Neural progenitor cell (in vitro differentiated cells): ENCODE measurements at regions not wholly inside any gene's neighbourhood (a gene's known extent, or its start where the extent isn't known, plus 50 kb on each side); places are given as distances from the start of the nearest gene placed in this dataset.

ENCODE experiments used
- DNase-seq: peaks from one replicate; pipeline ENCODE4 v3.0.0-alpha.2; 2016; ENCODE audit warnings: low spot score
- H2AFZ ChIP-seq: fragments of 200-600 bp; sonication (generic); replicated peaks from 2 replicates; pipeline ENCODE4 v1.6.1; 2016; ENCODE audit warnings: antibody characterized with exemption
- H3F3A ChIP-seq: fragments of 200-600 bp; sonication (generic); 2 replicates; pipeline ENCODE4 v1.6.1; 2016; ENCODE audit warnings: antibody characterized with exemption, low read depth
- H3K27ac ChIP-seq: fragments of 200-600 bp; sonication (generic); 2 replicates; pipeline ENCODE4 v1.5.1; 2016; ENCODE audit warnings: mild to moderate bottlenecking
- H3K27me3 ChIP-seq: fragments of 200-600 bp; sonication (generic); 2 replicates; pipeline ENCODE4 v1.6.1; 2016; ENCODE audit warnings: mild to moderate bottlenecking, moderate library complexity
- H3K36me3 ChIP-seq: fragments of 200-600 bp; sonication (generic); 2 replicates; pipeline ENCODE4 v1.5.1; 2016
- H3K4me1 ChIP-seq: fragments of 200-600 bp; sonication (generic); 2 replicates; pipeline ENCODE4 v1.6.1; 2016; ENCODE audit warnings: mixed run types
- H3K4me2 ChIP-seq: fragments of 200-600 bp; sonication (generic); 2 replicates; pipeline ENCODE4 v1.6.1; 2016
- H3K4me3 ChIP-seq: fragments of 200-600 bp; sonication (generic); 2 replicates; pipeline ENCODE4 v1.5.1; 2016
- H3K79me2 ChIP-seq: fragments of 200-600 bp; sonication (generic); 2 replicates; pipeline ENCODE4 v1.6.1; 2016; ENCODE audit warnings: low read depth
- H3K9ac ChIP-seq: fragments of 200-600 bp; sonication (generic); 2 replicates; pipeline ENCODE4 v1.6.1; 2016
- H3K9me3 ChIP-seq: fragments of 200-600 bp; sonication (generic); 2 replicates; pipeline ENCODE4 v1.5.1; 2016; ENCODE audit warnings: low read depth
- H4K20me1 ChIP-seq: fragments of 200-600 bp; sonication (generic); 2 replicates; pipeline ENCODE4 v1.6.1; 2016; ENCODE audit warnings: low read depth
- H3K27ac Mint-ChIP-seq: 3 replicates; pipeline ENCODE4 v1.8.0; 2021; ENCODE audit warnings: mixed read lengths
- H3K27me3 Mint-ChIP-seq: 2 replicates; pipeline ENCODE4 v1.8.0; 2022; ENCODE audit warnings: low read depth, mild to moderate bottlenecking, inconsistent platforms, moderate library complexity, mixed read lengths; ENCODE audit not compliant: insufficient read depth
- H3K36me3 Mint-ChIP-seq: 3 replicates; pipeline ENCODE4 v1.8.0; 2021; ENCODE audit warnings: mixed read lengths
- H3K4me1 Mint-ChIP-seq: 3 replicates; pipeline ENCODE4 v1.8.0; 2021; ENCODE audit warnings: mixed read lengths
- H3K4me3 Mint-ChIP-seq: 3 replicates; pipeline ENCODE4 v1.8.0; 2021; ENCODE audit warnings: mild to moderate bottlenecking, moderate library complexity, mixed read lengths
- H3K9me3 Mint-ChIP-seq: 3 replicates; pipeline ENCODE4 v1.8.0; 2020; ENCODE audit warnings: mixed read lengths
- EZH2 ChIP-seq: fragments of 200-600 bp; sonication (generic); IDR thresholded peaks from 2 replicates; pipeline ENCODE4 v1.6.1; 2017; ENCODE audit warnings: antibody characterized with exemption, mild to moderate bottlenecking, moderate library complexity
- EZH2phosphoT487 ChIP-seq: fragments of 200-600 bp; sonication (generic); IDR thresholded peaks from 2 replicates; pipeline ENCODE4 v1.6.1; 2017; ENCODE audit warnings: antibody characterized with exemption
- TF ChIP-seq, protein P1 (sequence below): fragments of 200-600 bp; sonication (generic); IDR thresholded peaks from 2 replicates; pipeline ENCODE4 v1.5.1; 2017; ENCODE audit warnings: antibody characterized with exemption, mild to moderate bottlenecking

DNA sequence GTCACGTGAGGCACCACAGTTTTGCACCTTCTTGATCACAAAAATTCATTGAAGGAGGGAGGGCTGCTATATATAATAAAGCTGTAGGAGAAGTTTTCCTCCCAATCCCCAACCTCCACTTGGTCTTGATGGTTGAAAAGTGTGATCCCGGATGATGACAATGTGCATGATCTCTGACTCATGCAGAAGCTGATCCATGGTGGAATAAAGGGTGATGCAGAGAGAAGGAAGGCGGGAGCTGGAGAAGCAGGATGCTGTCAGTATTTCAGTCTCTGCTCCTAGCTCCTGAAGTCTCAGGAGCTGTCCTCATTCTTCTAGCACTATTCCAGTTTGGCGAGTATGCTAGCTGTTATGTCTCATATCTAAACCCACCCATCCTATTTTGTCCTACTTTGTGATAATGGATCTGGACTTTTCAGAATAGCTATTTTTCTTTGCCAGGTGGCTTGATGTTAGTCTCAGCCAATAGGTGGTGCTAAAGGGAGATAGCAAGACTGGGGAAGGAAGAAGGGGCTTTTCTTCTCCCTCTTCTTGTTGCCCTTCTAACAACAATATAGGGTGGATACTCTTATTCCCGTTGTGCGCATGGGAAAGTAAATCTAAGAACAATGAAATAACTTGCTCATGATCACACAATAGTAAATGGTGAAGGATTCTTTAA, 65.6 kb upstream of the HTR2A start:
- TF ChIP-seq, protein P1, sequence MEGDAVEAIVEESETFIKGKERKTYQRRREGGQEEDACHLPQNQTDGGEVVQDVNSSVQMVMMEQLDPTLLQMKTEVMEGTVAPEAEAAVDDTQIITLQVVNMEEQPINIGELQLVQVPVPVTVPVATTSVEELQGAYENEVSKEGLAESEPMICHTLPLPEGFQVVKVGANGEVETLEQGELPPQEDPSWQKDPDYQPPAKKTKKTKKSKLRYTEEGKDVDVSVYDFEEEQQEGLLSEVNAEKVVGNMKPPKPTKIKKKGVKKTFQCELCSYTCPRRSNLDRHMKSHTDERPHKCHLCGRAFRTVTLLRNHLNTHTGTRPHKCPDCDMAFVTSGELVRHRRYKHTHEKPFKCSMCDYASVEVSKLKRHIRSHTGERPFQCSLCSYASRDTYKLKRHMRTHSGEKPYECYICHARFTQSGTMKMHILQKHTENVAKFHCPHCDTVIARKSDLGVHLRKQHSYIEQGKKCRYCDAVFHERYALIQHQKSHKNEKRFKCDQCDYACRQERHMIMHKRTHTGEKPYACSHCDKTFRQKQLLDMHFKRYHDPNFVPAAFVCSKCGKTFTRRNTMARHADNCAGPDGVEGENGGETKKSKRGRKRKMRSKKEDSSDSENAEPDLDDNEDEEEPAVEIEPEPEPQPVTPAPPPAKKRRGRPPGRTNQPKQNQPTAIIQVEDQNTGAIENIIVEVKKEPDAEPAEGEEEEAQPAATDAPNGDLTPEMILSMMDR, result peak; percentile 66
- TF ChIP-seq EZH2 (no peak), EZH2phosphoT487 (no peak)
- no peaks in the 10 kb centered on the region for H3K36me3 Mint-ChIP-seq

DNA sequence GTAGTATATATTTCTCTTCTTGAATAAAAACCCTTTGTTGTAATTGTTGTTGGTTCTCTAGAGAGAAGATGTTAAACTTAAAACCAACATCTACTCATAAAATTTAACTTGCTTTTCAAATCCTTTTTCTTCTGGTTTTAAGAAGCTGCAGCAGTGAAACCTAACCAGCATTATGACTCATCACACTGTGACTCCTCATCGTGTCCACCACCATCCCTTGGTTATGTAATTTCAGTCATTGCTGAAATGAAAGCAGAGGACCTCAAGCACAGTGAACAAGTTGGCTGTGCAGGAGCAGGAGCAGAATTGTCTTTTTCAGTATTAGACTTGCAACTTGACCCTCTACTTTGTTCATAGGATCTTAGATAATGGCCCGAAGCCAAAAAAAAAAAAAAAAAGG, 64.9 kb upstream of the HTR2A start:
- no peak overlapping the region for H3K4me2 ChIP-seq
- Mint-ChIP-seq H3K27me3 (peaks cover 2% of the 10 kb centered on the region), H3K9me3 (no peaks in the 10 kb centered on the region), H3K27ac (no peak overlapping the region), H3K36me3 (no peaks in the 10 kb centered on the region), H3K4me1 (no peaks in the 10 kb centered on the region), H3K4me3 (no peak overlapping the region)
- no peaks in the 10 kb centered on the region for H4K20me1 ChIP-seq
- DNase-seq, result no peak
- H2AFZ ChIP-seq, result no peak overlapping the region
- H3K27me3 ChIP-seq, result no peaks in the 10 kb centered on the region
- H3F3A ChIP-seq, result no peaks in the 10 kb centered on the region
- no peaks in the 10 kb centered on the region for H3K36me3 ChIP-seq
- no peak overlapping the region for H3K9ac ChIP-seq
- H3K27ac ChIP-seq, result no peak overlapping the region
- TF ChIP-seq EZH2phosphoT487, result no peak
- TF ChIP-seq EZH2, result no peak
- TF ChIP-seq, protein P1, result no peak
- H3K79me2 ChIP-seq, result no peaks in the 10 kb centered on the region
- H3K9me3 ChIP-seq, result no peaks in the 10 kb centered on the region
- H3K4me1 ChIP-seq, result no peaks in the 10 kb centered on the region
- no peak overlapping the region for H3K4me3 ChIP-seq

More for the DNA sequence above, 65.6 kb upstream of the HTR2A start:
- Histone ChIP-seq H2AFZ (no peak overlapping the region), H3K4me1 (no peaks in the 10 kb centered on the region), H3K9me3 (no peaks in the 10 kb centered on the region), H3K79me2 (no peaks in the 10 kb centered on the region), H3F3A (no peaks in the 10 kb centered on the region), H4K20me1 (no peaks in the 10 kb centered on the region), H3K9ac (no peak overlapping the region), H3K27me3 (no peaks in the 10 kb centered on the region), H3K27ac (no peak overlapping the region), H3K4me3 (no peak overlapping the region), H3K36me3 (no peaks in the 10 kb centered on the region), H3K4me2 (no peak overlapping the region)
- Mint-ChIP-seq H3K4me1 (no peaks in the 10 kb centered on the region), H3K9me3 (no peaks in the 10 kb centered on the region), H3K27ac (no peak overlapping the region), H3K4me3 (no peak overlapping the region), H3K27me3 (peaks cover 2% of the 10 kb centered on the region)
- peak; percentile 50 for DNase-seq

DNA sequence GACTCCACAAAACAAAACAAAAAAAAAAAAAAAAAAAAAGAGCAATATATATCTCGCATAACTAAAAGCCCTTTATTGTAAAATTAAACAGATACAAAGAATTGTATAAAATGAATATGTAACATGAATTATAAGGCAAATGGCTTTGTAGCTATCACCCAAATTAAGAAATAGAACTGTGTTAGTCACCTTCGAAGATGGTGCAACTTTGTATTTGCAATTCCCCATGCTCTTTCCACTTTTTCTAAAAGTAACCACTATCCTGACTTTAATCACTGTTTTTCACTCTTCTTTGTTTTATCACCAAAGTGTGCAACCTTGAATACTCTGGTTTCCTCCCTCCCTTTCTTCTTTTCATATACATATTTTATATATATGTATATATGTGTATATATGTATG, 57.1 kb upstream of the HTR2A start:
- Mint-ChIP-seq H3K27me3 (no peaks in the 10 kb centered on the region), H3K9me3 (no peaks in the 10 kb centered on the region), H3K4me1 (no peaks in the 10 kb centered on the region), H3K36me3 (no peaks in the 10 kb centered on the region), H3K4me3 (no peak overlapping the region), H3K27ac (no peak overlapping the region)
- no peaks in the 10 kb centered on the region for H3K9me3 ChIP-seq
- TF ChIP-seq EZH2 (no peak), EZH2phosphoT487 (no peak)
- TF ChIP-seq, protein P1, result no peak
- H3K9ac ChIP-seq, result no peak overlapping the region
- DNase-seq, result no peak
- no peaks in the 10 kb centered on the region for H3K79me2 ChIP-seq
- H3K27ac ChIP-seq, result no peak overlapping the region
- no peak overlapping the region for H3K4me2 ChIP-seq
- no peaks in the 10 kb centered on the region for H3K27me3 ChIP-seq
- H4K20me1 ChIP-seq, result no peaks in the 10 kb centered on the region
- H3F3A ChIP-seq, result no peaks in the 10 kb centered on the region
- no peaks in the 10 kb centered on the region for H3K4me1 ChIP-seq
- H2AFZ ChIP-seq, result no peak overlapping the region
- H3K36me3 ChIP-seq, result no peaks in the 10 kb centered on the region
- H3K4me3 ChIP-seq, result no peak overlapping the region
